ENCODE measurements at regions not wholly inside any gene's neighbourhood (a gene's known extent, or its start where the extent isn't known, plus 50 kb on each side); places are given as distances from the start of the nearest gene placed in this dataset.

GRCh38 chr10:27451054-27451453, 53.0 kb upstream of the RAB18 start:
- DNase-seq (ENCODE audit: low read depth), result no peak
- H3K4me3 ChIP-seq (ENCODE audit: control insufficient read depth, low read depth, low read length), result no peak overlapping the region
- TF ChIP-seq CTCF (IDR thresholded peaks at IDR 0.05; ENCODE audit: control insufficient read depth, insufficient read depth, low read depth, low read length, missing control alignments), result no peak

DNA sequence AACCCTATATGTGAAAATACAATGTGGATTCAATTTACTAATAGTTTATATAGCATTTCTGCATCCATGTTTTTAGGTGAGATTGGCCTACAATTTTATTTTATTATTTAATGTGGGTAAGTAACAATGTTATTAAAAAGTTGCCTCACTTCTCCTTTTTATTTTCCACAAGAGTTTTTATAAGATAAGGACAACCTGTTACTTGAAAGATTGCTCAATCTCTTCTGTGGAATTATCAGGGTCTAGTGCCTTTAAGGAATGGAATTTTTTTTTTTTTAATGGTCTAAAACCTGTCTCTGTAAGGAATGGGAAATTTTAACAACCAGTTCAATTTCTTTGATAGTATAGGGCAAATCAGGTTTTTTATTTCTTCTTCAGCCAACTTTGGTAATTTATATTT, 53.9 kb upstream of the RAB18 start:
- no peak for DNase-seq (ENCODE audit: low read depth)
- no peak overlapping the region for H3K4me3 ChIP-seq (ENCODE audit: control insufficient read depth, low read depth, low read length)
- TF ChIP-seq CTCF (IDR thresholded peaks at IDR 0.05; ENCODE audit: control insufficient read depth, insufficient read depth, low read depth, low read length, missing control alignments), result no peak

GRCh38 chr10:27449571-27449970, 54.5 kb upstream of the RAB18 start:
- DNase-seq (ENCODE audit: low read depth), result no peak
- no peak for TF ChIP-seq CTCF (IDR thresholded peaks at IDR 0.05; ENCODE audit: control insufficient read depth, insufficient read depth, low read depth, low read length, missing control alignments)
- H3K4me3 ChIP-seq (ENCODE audit: control insufficient read depth, low read depth, low read length), result no peak overlapping the region

- DNase-seq (ENCODE audit: low read depth), result peak; percentile 24
- no peak for TF ChIP-seq CTCF (IDR thresholded peaks at IDR 0.05; ENCODE audit: control insufficient read depth, insufficient read depth, low read depth, low read length, missing control alignments)
- no peak overlapping the region for H3K4me3 ChIP-seq (ENCODE audit: control insufficient read depth, low read depth, low read length)
These were observed 55.2 kb upstream of the RAB18 start for GRCh38 chr10:27448921-27449320.

DNA sequence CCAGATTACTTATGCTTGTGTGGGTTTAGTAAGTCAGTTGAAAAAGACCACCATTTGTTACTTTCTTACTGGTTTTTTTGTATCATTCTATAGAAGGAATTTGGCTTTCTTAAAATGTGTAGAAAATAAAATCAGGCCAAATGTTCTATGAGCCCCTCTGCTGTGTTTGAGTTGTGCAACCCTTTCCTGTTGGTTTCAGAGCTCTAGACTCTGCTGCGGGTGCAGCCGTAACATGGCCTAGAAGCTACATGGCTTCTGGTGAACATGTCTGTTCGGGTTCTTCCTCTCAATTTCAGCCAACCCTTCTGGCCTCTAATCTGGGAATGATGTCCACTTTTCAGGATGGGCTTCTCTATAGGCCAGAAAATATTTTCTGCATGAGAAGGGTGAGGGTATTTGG, 56.6 kb upstream of the RAB18 start:
- no peak overlapping the region for H3K4me3 ChIP-seq (ENCODE audit: control insufficient read depth, low read depth, low read length)
- no peak for TF ChIP-seq CTCF (IDR thresholded peaks at IDR 0.05; ENCODE audit: control insufficient read depth, insufficient read depth, low read depth, low read length, missing control alignments)
- no peak for DNase-seq (ENCODE audit: low read depth)

- peak; percentile 30 for TF ChIP-seq CTCF (IDR thresholded peaks at IDR 0.05; ENCODE audit: control insufficient read depth, insufficient read depth, low read depth, low read length, missing control alignments)
- no peak overlapping the region for H3K4me3 ChIP-seq (ENCODE audit: control insufficient read depth, low read depth, low read length)
- DNase-seq (ENCODE audit: low read depth), result peak; percentile 85
These were observed 57.8 kb upstream of the RAB18 start for GRCh38 chr10:27446091-27446918.

All from AG09309 (cell line).